GM06990 (cell line): ENCODE measurements at regions not wholly inside any gene's neighbourhood (a gene's known extent, or its start where the extent isn't known, plus 50 kb on each side); places are given as distances from the start of the nearest gene placed in this dataset.

Experiments used
- DNase-seq: peaks from one replicate; pipeline ENCODE4 v3.0.0-alpha.2; 2011; ENCODE audit not compliant: insufficient read length; ENCODE audit errors: extremely low read depth
- H3K27me3 ChIP-seq: replicated peaks from 2 replicates; pipeline ENCODE4 v1.6.0; 2011; ENCODE audit warnings: low read length; ENCODE audit not compliant: control insufficient read depth, insufficient read depth
- H3K36me3 ChIP-seq: 2 replicates; pipeline ENCODE4 v1.5.1; 2011; ENCODE audit warnings: low read length; ENCODE audit not compliant: control insufficient read depth, insufficient read depth
- H3K4me3 ChIP-seq: replicated peaks from 2 replicates; pipeline ENCODE4 v1.5.1; 2011; ENCODE audit warnings: low read depth, mild to moderate bottlenecking, control low read depth, low read length
- TF ChIP-seq, protein P1 (sequence below): IDR thresholded peaks from 2 replicates; pipeline ENCODE4 v1.5.1; 2011; ENCODE audit warnings: low read length, control low read depth, mild to moderate bottlenecking, inconsistent platforms; ENCODE audit not compliant: insufficient read depth, poor library complexity, severe bottlenecking

DNA sequence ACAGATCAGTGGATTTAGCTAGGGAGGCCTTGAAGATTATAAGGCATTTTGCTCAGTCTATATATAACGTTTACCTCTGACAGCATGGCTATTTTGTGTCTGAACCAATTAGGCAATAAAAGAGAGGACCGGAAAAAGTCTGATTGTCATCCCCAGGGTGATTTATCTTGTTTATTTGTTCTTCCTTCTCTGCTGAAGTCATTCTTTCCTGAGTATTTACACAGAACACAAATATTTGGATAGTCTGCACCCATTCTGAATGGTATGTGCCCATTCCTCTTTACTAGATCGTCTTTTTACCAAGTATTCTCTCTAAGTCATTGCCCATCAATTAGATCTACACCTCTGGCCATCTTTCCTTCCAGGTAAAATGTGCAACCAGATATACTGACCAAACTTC lies 1602.9 kb downstream of the KCNT2 start:
- Histone ChIP-seq H3K4me3 (no peak overlapping the region), H3K36me3 (no peaks in the 10 kb centered on the region), H3K27me3 (no peaks in the 10 kb centered on the region)
- no peak for DNase-seq
- TF ChIP-seq, protein P1, sequence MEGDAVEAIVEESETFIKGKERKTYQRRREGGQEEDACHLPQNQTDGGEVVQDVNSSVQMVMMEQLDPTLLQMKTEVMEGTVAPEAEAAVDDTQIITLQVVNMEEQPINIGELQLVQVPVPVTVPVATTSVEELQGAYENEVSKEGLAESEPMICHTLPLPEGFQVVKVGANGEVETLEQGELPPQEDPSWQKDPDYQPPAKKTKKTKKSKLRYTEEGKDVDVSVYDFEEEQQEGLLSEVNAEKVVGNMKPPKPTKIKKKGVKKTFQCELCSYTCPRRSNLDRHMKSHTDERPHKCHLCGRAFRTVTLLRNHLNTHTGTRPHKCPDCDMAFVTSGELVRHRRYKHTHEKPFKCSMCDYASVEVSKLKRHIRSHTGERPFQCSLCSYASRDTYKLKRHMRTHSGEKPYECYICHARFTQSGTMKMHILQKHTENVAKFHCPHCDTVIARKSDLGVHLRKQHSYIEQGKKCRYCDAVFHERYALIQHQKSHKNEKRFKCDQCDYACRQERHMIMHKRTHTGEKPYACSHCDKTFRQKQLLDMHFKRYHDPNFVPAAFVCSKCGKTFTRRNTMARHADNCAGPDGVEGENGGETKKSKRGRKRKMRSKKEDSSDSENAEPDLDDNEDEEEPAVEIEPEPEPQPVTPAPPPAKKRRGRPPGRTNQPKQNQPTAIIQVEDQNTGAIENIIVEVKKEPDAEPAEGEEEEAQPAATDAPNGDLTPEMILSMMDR, result no peak

DNA sequence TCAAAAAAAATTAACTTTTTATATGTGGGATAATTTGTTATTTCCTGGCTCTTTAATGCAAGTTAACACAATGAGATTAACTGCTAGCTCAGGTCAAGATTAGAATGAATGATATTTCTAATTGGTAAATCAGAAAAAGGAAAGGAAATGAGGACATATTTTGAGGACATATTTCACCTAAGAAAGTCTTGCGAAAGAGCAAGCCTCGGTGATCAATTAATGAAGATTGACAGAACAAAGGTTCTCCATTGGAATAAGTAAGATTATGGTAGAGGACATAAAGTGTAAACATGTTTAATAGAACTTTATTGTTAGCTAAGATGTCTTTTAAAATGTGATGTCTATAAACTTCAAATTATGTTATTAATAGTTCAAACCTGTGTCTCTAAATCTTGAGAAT lies 1617.8 kb downstream of the KCNT2 start:
- H3K27me3 ChIP-seq, result no peaks in the 10 kb centered on the region
- H3K4me3 ChIP-seq, result no peak overlapping the region
- TF ChIP-seq, protein P1, result no peak
- no peaks in the 10 kb centered on the region for H3K36me3 ChIP-seq
- no peak for DNase-seq

DNA sequence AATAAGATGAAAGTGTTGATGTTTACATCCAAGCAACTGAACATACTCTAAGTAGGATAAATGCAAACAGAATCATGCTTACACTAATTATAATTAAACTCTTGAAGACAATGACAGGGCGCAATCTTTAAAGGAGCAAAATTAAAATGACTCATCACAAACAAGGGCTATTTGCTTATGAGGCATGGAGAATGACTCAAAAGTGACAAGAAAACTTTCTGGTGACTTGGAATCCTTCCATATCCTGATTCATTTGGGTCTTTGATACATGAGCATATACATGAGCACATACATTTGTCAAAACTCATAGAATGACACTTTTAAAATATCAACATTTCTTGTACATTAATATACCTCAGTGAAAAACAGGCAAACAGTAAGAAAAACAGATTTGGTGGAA lies 1632.3 kb downstream of the KCNT2 start:
- no peak for DNase-seq
- Histone ChIP-seq H3K36me3 (no peaks in the 10 kb centered on the region), H3K27me3 (no peaks in the 10 kb centered on the region), H3K4me3 (no peak overlapping the region)
- TF ChIP-seq, protein P1, result no peak

DNA sequence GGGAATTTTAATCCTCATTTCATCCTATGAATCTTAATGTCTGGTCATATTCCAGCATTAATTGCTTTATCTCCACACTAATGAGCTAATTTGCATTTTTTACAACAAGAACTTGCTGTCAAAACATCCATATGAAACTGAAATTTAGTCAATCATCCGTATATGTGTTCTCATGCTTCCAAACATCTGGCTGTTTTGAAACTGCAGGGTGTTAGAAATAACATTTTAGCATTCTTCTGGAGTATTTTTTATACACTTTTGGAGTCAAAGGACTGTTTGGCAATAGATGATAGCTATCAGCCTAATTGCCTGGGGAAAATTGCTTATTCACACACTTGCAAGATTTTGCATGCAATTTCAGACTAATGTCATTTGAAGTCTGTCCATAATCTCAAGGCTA lies 1639.3 kb downstream of the KCNT2 start:
- TF ChIP-seq, protein P1, result no peak
- no peaks in the 10 kb centered on the region for H3K27me3 ChIP-seq
- no peaks in the 10 kb centered on the region for H3K36me3 ChIP-seq
- no peak overlapping the region for H3K4me3 ChIP-seq
- DNase-seq, result no peak

DNA sequence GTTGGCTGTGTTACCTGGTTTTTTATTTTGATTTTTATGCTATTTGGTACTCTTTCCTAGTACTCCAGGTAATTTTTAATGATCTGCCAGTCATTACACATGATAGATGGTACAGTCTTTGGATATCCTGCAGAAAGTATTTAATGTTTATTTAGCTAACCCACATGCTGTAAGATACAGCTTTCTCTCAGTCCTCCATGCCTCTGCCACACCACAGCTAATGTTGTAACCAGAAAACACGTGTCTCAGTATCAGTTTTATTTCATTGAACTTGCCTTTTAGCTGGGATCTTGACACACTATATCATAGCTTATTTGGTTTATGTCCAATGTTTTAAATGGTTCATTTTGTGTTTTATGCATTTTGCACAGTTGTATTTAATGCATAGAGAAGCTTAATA lies 1648.4 kb downstream of the KCNT2 start:
- DNase-seq, result no peak
- TF ChIP-seq, protein P1, result no peak
- Histone ChIP-seq H3K27me3 (no peaks in the 10 kb centered on the region), H3K4me3 (no peak overlapping the region), H3K36me3 (no peaks in the 10 kb centered on the region)

DNA sequence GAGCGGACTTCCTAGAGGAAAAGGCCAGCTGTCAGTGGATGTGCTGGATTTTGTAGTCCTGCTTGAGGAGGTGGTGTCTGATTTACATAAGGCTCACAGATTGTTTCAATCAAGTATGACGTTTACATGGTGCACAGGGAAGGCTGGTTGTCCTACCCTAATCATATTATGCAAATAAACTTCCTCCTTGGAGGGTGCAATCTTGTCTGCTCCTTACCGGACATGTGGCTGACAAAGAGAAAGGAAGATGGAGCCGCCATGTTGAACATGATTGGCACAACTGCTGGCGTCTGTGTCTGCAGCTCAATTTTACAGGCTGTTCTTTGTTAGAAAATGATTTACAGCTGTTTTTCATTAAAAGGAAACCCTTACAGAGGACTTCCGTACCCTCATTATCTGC lies 1656.1 kb downstream of the KCNT2 start:
- Histone ChIP-seq H3K36me3 (no peaks in the 10 kb centered on the region), H3K27me3 (no peaks in the 10 kb centered on the region), H3K4me3 (no peak overlapping the region)
- DNase-seq, result no peak
- TF ChIP-seq, protein P1, result no peak
